Stomach (tissue), 8 donors: ENCODE measurements at regions not wholly inside any gene's neighbourhood (a gene's known extent, or its start where the extent isn't known, plus 50 kb on each side); places are given as distances from the start of the nearest gene placed in this dataset.

ENCODE experiments used
- DNase-seq, 2 donors: peaks; one replicate each; pipeline versions ENCODE4 v3.0.0 to v3.0.0-alpha.2; 2013 to 2019
- H3K27ac ChIP-seq, 5 donors: fragments of 200-600 bp in 4 of 5; sonication (generic) in 4 of 5; one replicate each; pipeline ENCODE4 v1.5.1; 2013 to 2019; ENCODE audit warnings: mild to moderate bottlenecking in 1 of 5, moderate library complexity in 1 of 5
- H3K27me3 ChIP-seq, 3 donors: fragments of 200-600 bp; sonication (generic); one replicate each; pipeline ENCODE4 v1.5.1; 2017 to 2019; ENCODE audit warnings: mixed run types in 1 of 3
- H3K36me3 ChIP-seq, 4 donors: fragments of 200-600 bp; sonication (generic); 1 replicate in 3 of 4; 2 replicates in 1 of 4; pipeline ENCODE4 v1.5.1; 2016 to 2019
- H3K4me1 ChIP-seq, 4 donors: fragments of 200-600 bp; sonication (generic); one replicate each; pipeline ENCODE4 v1.5.1; 2016 to 2019
- H3K4me3 ChIP-seq, 4 donors: fragments of 200-600 bp; sonication (generic) in 3 of 4; one replicate each; pipeline ENCODE4 v1.5.1; 2016 to 2019; ENCODE audit warnings: mild to moderate bottlenecking in 1 of 4
- H3K9me3 ChIP-seq, 4 donors: fragments of 200-600 bp; sonication (generic); one replicate each; pipeline ENCODE4 v1.5.1; 2016 to 2019
- EP300 ChIP-seq: sonication (generic); formaldehyde crosslinking; IDR thresholded peaks from one replicate; pipeline ENCODE4 v1.6.1; 2017; ENCODE audit warnings: antibody characterized with exemption
- POLR2A ChIP-seq, 4 donors: fragments of 450-650 bp; IDR thresholded peaks; one replicate each; pipeline ENCODE4 v1.6.1; 2016; ENCODE audit warnings: antibody characterized with exemption in 4 of 4, control low read depth in 2 of 4, mild to moderate bottlenecking in 1 of 4, moderate library complexity in 1 of 4
- POLR2AphosphoS5 ChIP-seq, 3 donors: sonication (generic); formaldehyde crosslinking; IDR thresholded peaks; one replicate each; pipeline ENCODE4 v1.6.1; 2016; ENCODE audit warnings: antibody characterized with exemption in 3 of 3
- WGBS, 5 donors: extraction: QIAGEN DNeasy Blood & Tissue Kit in 3 of 5; methylation state at CpG; one replicate each; pipeline versions ENCODE4 v1.1.5 to v1.1.7; 2013 to 2018; 5-methylcytosine and 5-hydroxymethylcytosine counted together
- intact Hi-C: fragments of 100-400 bp; cut with DNase I; formaldehyde crosslinking; loops from one replicate; pipeline ENCODE4 v1.15.1; 2023; ENCODE audit warnings: low total_unique reads
- TF ChIP-seq, protein P1 (sequence below), 7 experiments: fragments of 450-650 bp in 4 of 7; fragments of 200-600 bp in 3 of 7; sonication (generic) in 3 of 7; IDR thresholded peaks; one replicate each; pipeline ENCODE4 v1.5.1; 2016 to 2019; ENCODE audit warnings: antibody characterized with exemption in 7 of 7, control low read depth in 2 of 7, mild to moderate bottlenecking in 1 of 7
- donor health status: healthy with polysubstance abuse.
- donor health status: Bipolar disorder and iron deficiency.
- donor health status: healthy.

DNA sequence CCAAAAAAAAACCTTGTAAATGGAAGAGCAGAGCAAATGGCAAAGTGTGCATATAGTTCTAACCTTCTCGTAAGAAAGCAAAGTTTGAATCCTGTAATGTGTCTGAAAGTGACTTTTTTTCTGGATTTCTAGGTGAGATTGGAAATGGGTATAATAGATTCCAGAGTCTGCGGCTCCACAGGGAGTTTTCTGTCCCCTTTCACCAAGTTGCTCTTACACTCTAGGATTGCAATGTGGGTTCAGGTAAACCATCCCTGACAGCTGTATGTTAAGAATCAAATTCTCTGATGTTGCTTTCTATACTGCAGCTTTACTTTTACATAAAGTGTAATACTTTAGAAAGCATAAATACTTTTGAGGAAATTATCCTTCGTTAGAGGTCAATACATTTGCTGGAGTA, 260.1 kb downstream of the PRL start:
- intact Hi-C loops = no loop called here
- H3K4me1 ChIP-seq = no peaks in the 10 kb centered on the region
- no peak overlapping the region for H3K4me3 ChIP-seq
- H3K27ac ChIP-seq = no peak overlapping the region
- H3K36me3 ChIP-seq = no peaks in the 10 kb centered on the region
- H3K27me3 ChIP-seq = no peaks in the 10 kb centered on the region
- TF ChIP-seq POLR2A (IDR thresholded peaks at IDR 0.05) (no peak), POLR2AphosphoS5 (IDR thresholded peaks at IDR 0.05) (no peak), EP300 (no peak)
- TF ChIP-seq, protein P1, sequence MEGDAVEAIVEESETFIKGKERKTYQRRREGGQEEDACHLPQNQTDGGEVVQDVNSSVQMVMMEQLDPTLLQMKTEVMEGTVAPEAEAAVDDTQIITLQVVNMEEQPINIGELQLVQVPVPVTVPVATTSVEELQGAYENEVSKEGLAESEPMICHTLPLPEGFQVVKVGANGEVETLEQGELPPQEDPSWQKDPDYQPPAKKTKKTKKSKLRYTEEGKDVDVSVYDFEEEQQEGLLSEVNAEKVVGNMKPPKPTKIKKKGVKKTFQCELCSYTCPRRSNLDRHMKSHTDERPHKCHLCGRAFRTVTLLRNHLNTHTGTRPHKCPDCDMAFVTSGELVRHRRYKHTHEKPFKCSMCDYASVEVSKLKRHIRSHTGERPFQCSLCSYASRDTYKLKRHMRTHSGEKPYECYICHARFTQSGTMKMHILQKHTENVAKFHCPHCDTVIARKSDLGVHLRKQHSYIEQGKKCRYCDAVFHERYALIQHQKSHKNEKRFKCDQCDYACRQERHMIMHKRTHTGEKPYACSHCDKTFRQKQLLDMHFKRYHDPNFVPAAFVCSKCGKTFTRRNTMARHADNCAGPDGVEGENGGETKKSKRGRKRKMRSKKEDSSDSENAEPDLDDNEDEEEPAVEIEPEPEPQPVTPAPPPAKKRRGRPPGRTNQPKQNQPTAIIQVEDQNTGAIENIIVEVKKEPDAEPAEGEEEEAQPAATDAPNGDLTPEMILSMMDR (IDR thresholded peaks at IDR 0.05) = no peak
- DNase-seq = no peak
- peaks cover 0 to 16% (median 0%) of the 10 kb centered on the region in 4 donors for H3K9me3 ChIP-seq
- 48 to 77% (median 57%) methylated on average over 3 of the region's 3 CpGs for WGBS, 5 donors

DNA sequence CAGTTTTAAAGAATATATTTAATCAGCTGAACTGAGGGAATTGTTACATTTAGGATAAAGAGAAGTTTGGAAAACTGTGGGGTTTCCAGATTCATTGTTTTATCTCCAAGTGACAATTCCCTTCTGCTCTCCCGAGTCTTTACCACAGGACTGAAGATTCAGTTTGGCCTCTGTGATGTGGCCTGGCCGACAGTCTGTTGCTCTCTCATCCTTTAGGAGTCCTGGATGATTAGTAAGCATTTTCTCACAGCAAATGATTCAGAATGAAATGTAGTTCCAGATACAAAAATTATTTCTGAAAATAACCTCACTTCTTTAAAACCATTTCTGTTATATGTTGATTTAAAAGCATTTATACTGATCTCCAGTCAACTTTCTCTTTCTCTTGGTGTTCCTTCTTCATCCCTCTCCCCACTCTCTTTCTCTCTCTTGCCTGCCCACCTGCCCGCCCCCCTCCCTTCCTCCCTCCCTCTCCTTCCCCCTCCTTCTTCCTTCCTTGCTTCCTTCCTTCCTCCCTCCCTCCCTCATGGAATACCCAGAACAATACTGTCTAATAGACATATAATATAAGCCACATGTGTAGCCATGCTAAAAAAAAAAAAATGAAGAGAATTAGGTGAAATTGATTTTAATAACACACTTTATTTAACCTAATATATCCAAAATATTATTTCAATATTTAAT, 254.9 kb downstream of the PRL start:
- no peaks in the 10 kb centered on the region for H3K36me3 ChIP-seq
- no peaks in the 10 kb centered on the region for H3K4me1 ChIP-seq
- WGBS, 5 donors = 54 to 79% (median 68%) methylated on average over 3 of the region's 3 CpGs
- no peak overlapping the region for H3K27ac ChIP-seq
- H3K4me3 ChIP-seq = no peak overlapping the region
- TF ChIP-seq POLR2A (IDR thresholded peaks at IDR 0.05) (no peak), POLR2AphosphoS5 (IDR thresholded peaks at IDR 0.05) (no peak), EP300 (no peak)
- TF ChIP-seq, protein P1 (IDR thresholded peaks at IDR 0.05) = no peak
- H3K9me3 ChIP-seq = peaks cover 0 to 16% (median 0%) of the 10 kb centered on the region in 4 donors
- DNase-seq = peak in 1 of 2 donors; percentile 36
- intact Hi-C loops = no loop called here
- no peaks in the 10 kb centered on the region for H3K27me3 ChIP-seq

DNA sequence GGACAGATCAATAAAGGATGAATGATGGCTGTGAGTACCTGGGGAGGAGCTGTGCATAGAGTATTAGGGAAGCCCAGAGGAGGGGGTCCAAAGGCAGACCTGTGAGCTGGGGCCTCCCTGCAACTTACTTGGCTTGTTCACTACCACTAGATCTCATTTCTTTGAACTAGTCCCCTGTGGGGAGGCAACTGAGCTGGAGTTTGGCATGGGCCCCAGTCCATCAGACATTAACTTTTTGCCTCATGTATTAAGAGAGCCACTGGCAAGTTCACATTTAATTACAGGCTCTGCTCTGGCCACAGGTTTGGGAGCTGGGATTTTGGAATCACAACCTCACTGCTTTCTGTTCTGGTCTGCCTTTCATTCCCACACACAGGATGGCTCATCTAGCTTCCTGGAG, 254.1 kb downstream of the PRL start:
- TF ChIP-seq POLR2A (IDR thresholded peaks at IDR 0.05) (no peak), POLR2AphosphoS5 (IDR thresholded peaks at IDR 0.05) (no peak), EP300 (no peak)
- TF ChIP-seq, protein P1 (IDR thresholded peaks at IDR 0.05) = no peak
- intact Hi-C loops = no loop called here

DNA sequence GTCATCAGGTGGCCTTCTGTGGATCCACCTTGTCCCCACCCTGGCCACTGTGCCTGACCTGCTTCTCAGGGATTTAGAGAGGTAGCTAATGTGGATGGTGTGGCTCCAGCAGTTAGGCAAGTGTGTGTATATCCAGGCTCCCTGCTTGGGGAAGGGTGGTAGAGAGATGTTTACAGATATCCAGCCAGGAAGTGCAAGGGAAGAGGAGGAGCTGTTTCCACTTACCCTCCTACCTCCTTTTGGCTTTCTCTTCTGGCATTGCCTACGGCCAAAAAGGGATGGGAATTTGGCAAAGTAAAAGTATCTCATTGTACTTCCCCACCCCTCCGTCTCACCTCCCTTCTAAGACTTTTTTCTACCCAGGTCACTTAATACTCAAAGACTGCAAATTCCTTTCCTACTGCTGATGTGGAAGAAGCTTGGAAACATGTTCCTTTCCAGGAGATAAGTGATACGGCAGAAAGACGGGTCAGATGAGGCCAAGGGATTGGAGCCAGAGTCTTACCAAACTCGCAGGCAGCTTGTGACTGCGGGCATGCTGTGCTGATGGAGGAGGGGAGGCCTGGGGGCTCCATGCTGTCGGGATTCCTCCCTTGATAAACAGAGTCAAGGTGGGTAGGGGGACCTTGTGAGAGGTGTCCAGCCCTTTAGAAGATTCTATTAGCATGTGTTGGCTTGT, 253.4 kb downstream of the PRL start:
- DNase-seq = no peak
- H3K4me1 ChIP-seq = no peaks in the 10 kb centered on the region
- peaks cover 0 to 16% (median 0%) of the 10 kb centered on the region in 4 donors for H3K9me3 ChIP-seq
- H3K27me3 ChIP-seq = no peaks in the 10 kb centered on the region
- TF ChIP-seq EP300 (no peak), POLR2A (IDR thresholded peaks at IDR 0.05) (no peak), POLR2AphosphoS5 (IDR thresholded peaks at IDR 0.05) (no peak)
- TF ChIP-seq, protein P1 (IDR thresholded peaks at IDR 0.05) = no peak
- 52 to 66% (median 63%) methylated on average over 7 of the region's 7 CpGs for WGBS, 5 donors
- H3K36me3 ChIP-seq = no peaks in the 10 kb centered on the region
- no peak overlapping the region for H3K4me3 ChIP-seq
- peak overlapping the region in 4 of 5 donors; percentile 13 to 36 (median 28) for H3K27ac ChIP-seq
- intact Hi-C loops = no loop called here

More for the DNA sequence above, 254.1 kb downstream of the PRL start:
- H3K4me1 ChIP-seq = no peaks in the 10 kb centered on the region
- peak in 1 of 2 donors; percentile 28 for DNase-seq
- H3K27ac ChIP-seq = peak overlapping the region in 3 of 5 donors; percentile 13 to 36 (median 30)
- peaks cover 0 to 16% (median 0%) of the 10 kb centered on the region in 4 donors for H3K9me3 ChIP-seq
- H3K27me3 ChIP-seq = no peaks in the 10 kb centered on the region
- H3K4me3 ChIP-seq = no peak overlapping the region
- H3K36me3 ChIP-seq = no peaks in the 10 kb centered on the region
